ENCODE measurements at regions not wholly inside any gene's neighbourhood (a gene's known extent, or its start where the extent isn't known, plus 50 kb on each side); places are given as distances from the start of the nearest gene placed in this dataset.

- TF ChIP-seq, protein P1, sequence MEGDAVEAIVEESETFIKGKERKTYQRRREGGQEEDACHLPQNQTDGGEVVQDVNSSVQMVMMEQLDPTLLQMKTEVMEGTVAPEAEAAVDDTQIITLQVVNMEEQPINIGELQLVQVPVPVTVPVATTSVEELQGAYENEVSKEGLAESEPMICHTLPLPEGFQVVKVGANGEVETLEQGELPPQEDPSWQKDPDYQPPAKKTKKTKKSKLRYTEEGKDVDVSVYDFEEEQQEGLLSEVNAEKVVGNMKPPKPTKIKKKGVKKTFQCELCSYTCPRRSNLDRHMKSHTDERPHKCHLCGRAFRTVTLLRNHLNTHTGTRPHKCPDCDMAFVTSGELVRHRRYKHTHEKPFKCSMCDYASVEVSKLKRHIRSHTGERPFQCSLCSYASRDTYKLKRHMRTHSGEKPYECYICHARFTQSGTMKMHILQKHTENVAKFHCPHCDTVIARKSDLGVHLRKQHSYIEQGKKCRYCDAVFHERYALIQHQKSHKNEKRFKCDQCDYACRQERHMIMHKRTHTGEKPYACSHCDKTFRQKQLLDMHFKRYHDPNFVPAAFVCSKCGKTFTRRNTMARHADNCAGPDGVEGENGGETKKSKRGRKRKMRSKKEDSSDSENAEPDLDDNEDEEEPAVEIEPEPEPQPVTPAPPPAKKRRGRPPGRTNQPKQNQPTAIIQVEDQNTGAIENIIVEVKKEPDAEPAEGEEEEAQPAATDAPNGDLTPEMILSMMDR (IDR thresholded peaks at IDR 0.05), result no peak
- no peak for TF ChIP-seq ZFX (IDR thresholded peaks at IDR 0.05; ENCODE audit: borderline replicate concordance)
- H3K27ac ChIP-seq, result no peak overlapping the region
Observed at GRCh38 chr21:41651830-41652229, 115.0 kb downstream of the RIPK4 start.

DNA sequence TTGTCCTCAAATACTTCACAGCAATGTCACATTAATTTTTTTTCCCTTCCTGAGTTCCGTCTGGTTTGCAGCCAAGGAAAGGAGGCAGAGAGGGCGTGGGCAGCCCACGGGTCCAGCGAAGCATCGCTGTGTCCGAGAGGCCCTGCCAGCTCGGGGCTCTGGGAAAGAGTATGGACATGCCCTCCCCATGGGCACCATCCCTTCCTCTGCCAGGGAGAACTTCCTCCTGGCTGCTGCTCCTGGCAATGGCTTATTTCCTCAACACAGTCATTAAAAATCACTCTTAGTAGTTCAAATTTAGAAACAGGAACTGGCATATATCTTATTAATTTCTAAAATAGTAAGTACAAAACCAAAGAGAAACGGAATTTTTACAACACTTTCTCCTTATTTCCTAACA lies 115.4 kb downstream of the RIPK4 start:
- H3K27ac ChIP-seq, result no peak overlapping the region
- no peak for TF ChIP-seq ZFX (IDR thresholded peaks at IDR 0.05; ENCODE audit: borderline replicate concordance)
- TF ChIP-seq, protein P1 (IDR thresholded peaks at IDR 0.05), result no peak

DNA sequence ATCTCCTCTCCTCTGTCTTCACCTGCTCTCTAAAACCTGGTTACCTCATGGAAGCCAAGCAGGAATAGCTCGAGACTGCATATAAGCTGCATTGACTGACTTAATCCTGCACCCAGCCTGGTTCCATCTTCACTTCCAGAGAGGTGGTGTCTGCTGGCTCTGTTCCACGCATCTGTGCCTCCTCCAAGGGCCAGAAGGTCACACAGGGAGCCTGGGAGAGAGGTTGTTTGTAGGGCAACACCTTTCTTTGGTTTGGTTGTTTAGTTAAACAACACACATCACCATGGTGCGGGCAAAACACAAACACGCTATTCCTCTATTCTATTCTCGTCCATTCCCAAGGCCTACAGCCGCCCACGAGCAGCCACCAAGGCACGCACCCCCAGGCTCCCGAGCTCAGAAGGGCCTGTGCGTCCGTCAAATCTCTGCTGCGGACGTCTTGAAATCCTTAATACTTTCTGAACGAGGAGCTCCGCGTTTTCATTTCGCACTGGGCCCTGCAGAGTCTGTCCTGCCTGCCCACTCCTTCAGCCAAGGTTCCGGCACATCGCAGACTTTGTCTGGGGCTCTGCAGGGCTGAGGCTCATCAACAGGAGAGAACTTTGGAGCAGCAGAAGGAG lies 116.2 kb downstream of the RIPK4 start:
- TF ChIP-seq, protein P1 (IDR thresholded peaks at IDR 0.05), result no peak
- TF ChIP-seq ZFX (IDR thresholded peaks at IDR 0.05; ENCODE audit: borderline replicate concordance), result no peak
- H3K27ac ChIP-seq, result no peak overlapping the region

DNA sequence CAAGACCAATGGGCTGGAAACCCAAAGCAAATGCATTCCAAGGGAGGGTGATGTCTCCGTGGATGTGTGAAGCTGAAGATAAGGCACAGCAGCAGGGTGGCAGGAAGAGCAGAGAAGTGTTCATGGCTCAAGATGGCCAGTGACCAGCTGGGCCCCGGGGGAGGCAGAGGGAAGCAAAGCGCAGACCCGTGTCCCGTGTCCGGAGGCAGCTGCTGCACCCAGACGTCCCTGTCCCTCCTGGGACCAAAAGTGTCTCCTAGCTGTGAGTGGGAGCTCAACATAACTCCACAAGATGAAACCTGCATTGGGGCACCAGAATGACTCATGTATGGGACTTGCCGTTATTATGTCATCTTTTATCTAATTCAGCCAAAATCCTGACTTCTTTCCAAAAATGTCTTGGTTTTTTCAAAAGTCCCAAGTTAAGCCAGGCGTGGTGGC lies 118.2 kb downstream of the RIPK4 start:
- TF ChIP-seq ZFX (IDR thresholded peaks at IDR 0.05; ENCODE audit: borderline replicate concordance), result no peak
- TF ChIP-seq, protein P1 (IDR thresholded peaks at IDR 0.05), result no peak
- no peak overlapping the region for H3K27ac ChIP-seq

DNA sequence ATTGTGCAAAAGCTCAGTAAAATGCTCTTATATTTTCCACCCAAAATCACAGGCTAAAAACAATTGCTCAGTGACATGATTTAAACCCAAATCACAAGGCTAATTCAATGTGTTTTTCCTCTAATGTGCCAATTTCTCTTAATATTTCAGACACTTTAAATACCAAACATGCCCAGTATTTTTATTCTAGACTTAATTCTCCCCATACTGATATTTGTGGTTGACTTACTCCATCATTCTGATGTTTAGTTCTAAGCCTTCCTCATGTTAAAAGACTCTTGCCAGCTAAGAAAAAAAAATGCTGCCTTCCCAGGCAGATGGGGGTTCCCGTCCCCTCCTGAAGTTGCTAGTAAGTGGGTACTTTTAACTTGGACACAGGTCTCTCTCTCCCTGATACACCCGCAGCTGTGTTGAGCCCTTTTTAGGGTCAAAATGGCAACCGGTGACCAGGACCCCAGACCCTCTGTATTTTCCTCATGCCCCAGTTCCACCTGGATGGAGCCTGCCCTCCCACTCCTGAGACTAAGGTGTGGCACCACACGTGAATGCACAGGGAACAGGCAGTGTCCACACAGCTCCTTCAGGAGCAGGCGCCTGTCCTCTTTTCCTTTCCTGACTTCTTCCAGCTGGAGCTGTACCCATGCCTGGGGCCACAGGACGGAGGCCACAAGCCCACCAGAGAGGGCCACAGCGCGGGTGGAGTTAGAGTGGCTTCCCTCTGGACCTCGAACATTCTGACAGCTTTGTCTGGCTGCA lies 118.9 kb downstream of the RIPK4 start:
- H3K27ac ChIP-seq, result no peak overlapping the region
- TF ChIP-seq, protein P1 (IDR thresholded peaks at IDR 0.05), result no peak
- no peak for TF ChIP-seq ZFX (IDR thresholded peaks at IDR 0.05; ENCODE audit: borderline replicate concordance)

DNA sequence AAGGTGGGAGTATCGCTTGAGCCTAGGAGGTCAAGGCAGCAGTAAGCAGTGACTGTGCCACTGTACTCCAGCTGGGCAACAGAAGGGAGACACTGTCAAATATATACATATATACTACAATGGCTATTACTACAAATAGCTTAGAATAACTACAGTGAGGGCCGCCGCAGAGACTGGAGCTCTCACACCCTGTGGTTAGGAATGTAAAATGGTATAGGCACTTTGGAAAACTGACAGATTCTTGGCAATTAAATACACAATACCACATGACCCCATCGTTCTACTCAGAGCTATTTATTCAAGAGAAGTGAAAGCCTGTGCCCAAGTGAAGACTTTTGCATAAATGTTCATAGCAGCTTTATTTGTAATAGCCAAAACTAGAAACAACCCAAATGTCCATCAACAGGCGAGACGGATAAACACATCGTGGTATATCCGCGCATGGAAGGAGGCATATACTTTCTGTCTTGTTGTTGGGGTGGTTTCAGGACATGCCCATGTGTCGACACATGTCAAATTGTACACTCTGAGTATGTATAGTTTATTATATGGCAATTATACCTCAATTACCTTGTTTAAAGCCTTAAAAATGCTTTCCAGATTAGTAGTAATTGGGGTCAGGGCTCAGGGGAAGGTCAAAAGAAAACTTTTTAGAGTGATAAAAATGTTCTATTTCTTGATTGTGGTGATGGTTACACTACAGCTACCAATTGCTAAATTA lies 123.4 kb downstream of the RIPK4 start:
- no peak overlapping the region for H3K27ac ChIP-seq
- no peak for TF ChIP-seq ZFX (IDR thresholded peaks at IDR 0.05; ENCODE audit: borderline replicate concordance)
- TF ChIP-seq, protein P1 (IDR thresholded peaks at IDR 0.05), result no peak
